ENCODE measurements at regions not wholly inside any gene's neighbourhood (a gene's known extent, or its start where the extent isn't known, plus 50 kb on each side); places are given as distances from the start of the nearest gene placed in this dataset.

- intact Hi-C loops (cut with micrococcal nuclease) = no loop called here
- DNase-seq (ENCODE audit: extremely low read depth in 1 of 4, low spot score in 3 of 4) (no peak), ATAC-seq (no peak), FAIRE-seq (no peak)
- no peak overlapping the region for H3K27ac ChIP-seq (ENCODE audit: extremely low read depth, low read depth, low read length)
- 3% methylated on average over 2 of the region's 2 CpGs for WGBS (ENCODE audit: insufficient coverage, low coverage, missing lambda C conversion rate)
- BruUV-seq (replicated peaks) = no TSS peak
- H3K4me3 ChIP-seq = no peak overlapping the region
- H2AFZ ChIP-seq (ENCODE audit: low read depth, low read length) = no peak overlapping the region
- H3K9me1 ChIP-seq (ENCODE audit: control insufficient read depth, insufficient read depth, low read length) = no peaks in the 10 kb centered on the region
- no peak overlapping the region for H3K4me2 ChIP-seq (ENCODE audit: insufficient read depth, low read length)
- no peaks in the 10 kb centered on the region for H4K20me1 ChIP-seq (replicated peaks; ENCODE audit: control insufficient read depth, insufficient read depth, low read length)
- H3K4me1 ChIP-seq (replicated peaks in 1 of 2; ENCODE audit: control insufficient read depth in 2 of 2, insufficient read depth in 2 of 2, low read length in 2 of 2) = no peaks in the 10 kb centered on the region; a peak in 1 of 5 replicates
- CTCF ChIA-PET (ENCODE audit: low intra/inter-chr PET ratio) = no interaction called here
- H3K9ac ChIP-seq (ENCODE audit: insufficient read depth in 1 of 2, low read depth in 2 of 2, low read length in 2 of 2) = no peak overlapping the region
- H3K9me3 ChIP-seq (replicated peaks; ENCODE audit: control insufficient read depth, insufficient read depth, low read depth, low read length) = no peaks in the 10 kb centered on the region
- no peaks in the 10 kb centered on the region for H3K36me3 ChIP-seq (ENCODE audit: control insufficient read depth, insufficient read depth, low read length)
- H3K79me2 ChIP-seq (ENCODE audit: control insufficient read depth, insufficient read depth, low read length) = no peaks in the 10 kb centered on the region
- no peaks in the 10 kb centered on the region for H3K27me3 ChIP-seq (ENCODE audit: control insufficient read depth in 2 of 2, insufficient read depth in 2 of 2, low read length in 2 of 2)
- no peak for TF ChIP-seq TEAD1 (CRISPR knock-in tag; IDR thresholded peaks at IDR 0.05)
- POLR2A ChIA-PET = no interaction called here
- in situ Hi-C loops (cut with MboI) = no loop called here
Measured at GRCh38 chr3:24596626-24597025, 102.0 kb upstream of the THRB start.

- DNase-seq (ENCODE audit: extremely low read depth in 1 of 4, low spot score in 3 of 4) (no peak), FAIRE-seq (no peak), ATAC-seq (no peak)
- Histone ChIP-seq H3K27ac (ENCODE audit: extremely low read depth, low read depth, low read length) (no peak overlapping the region), H3K4me3 (no peak overlapping the region), H3K4me2 (ENCODE audit: insufficient read depth, low read length) (no peak overlapping the region), H3K9ac (ENCODE audit: insufficient read depth in 1 of 2, low read depth in 2 of 2, low read length in 2 of 2) (no peak overlapping the region), H3K36me3 (ENCODE audit: control insufficient read depth, insufficient read depth, low read length) (no peaks in the 10 kb centered on the region), H3K4me1 (replicated peaks in 1 of 2; ENCODE audit: control insufficient read depth in 2 of 2, insufficient read depth in 2 of 2, low read length in 2 of 2) (no peaks in the 10 kb centered on the region), H3K27me3 (ENCODE audit: control insufficient read depth in 2 of 2, insufficient read depth in 2 of 2, low read length in 2 of 2) (no peaks in the 10 kb centered on the region), H3K9me3 (replicated peaks; ENCODE audit: control insufficient read depth, insufficient read depth, low read depth, low read length) (no peaks in the 10 kb centered on the region), H4K20me1 (replicated peaks; ENCODE audit: control insufficient read depth, insufficient read depth, low read length) (no peaks in the 10 kb centered on the region), H3K9me1 (ENCODE audit: control insufficient read depth, insufficient read depth, low read length) (no peaks in the 10 kb centered on the region), H2AFZ (ENCODE audit: low read depth, low read length) (no peak overlapping the region), H3K79me2 (ENCODE audit: control insufficient read depth, insufficient read depth, low read length) (no peaks in the 10 kb centered on the region)
- ChIA-PET CTCF (ENCODE audit: low intra/inter-chr PET ratio) (no interaction called here), POLR2A (interaction anchor here (0.6 kb wide), 2 partner anchors 27 to 895 kb away, joined by 3 read pairs; no protein-coding TSS in a partner anchor)
- BruUV-seq (replicated peaks) = no TSS peak
- in situ Hi-C loops (cut with MboI) (no loop called here), intact Hi-C loops (cut with micrococcal nuclease) (no loop called here)
- 17% methylated on average over 7 of the region's 7 CpGs for WGBS (ENCODE audit: insufficient coverage, low coverage, missing lambda C conversion rate)
- TF ChIP-seq RBM25 (IDR thresholded peaks at IDR 0.05; ENCODE audit: low read depth, low read length, severe bottlenecking) (no peak), SMAD1 (IDR thresholded peaks at IDR 0.05; ENCODE audit: low read depth, low read length, partially characterized antibody) (no peak), GTF2A2 (tag; IDR thresholded peaks at IDR 0.05) (no peak), TFAM (CRISPR knock-in tag; conservative IDR thresholded peaks at IDR 0.05) (no peak), SIN3B (IDR thresholded peaks at IDR 0.05; ENCODE audit: low read depth) (no peak), CBX2 (IDR thresholded peaks at IDR 0.05; ENCODE audit: insufficient read depth, low read length, poor library complexity, severe bottlenecking) (no peak), HBP1 (CRISPR knock-in tag; IDR thresholded peaks at IDR 0.05) (no peak), XRCC3 (IDR thresholded peaks at IDR 0.05) (no peak), KAT2B (IDR thresholded peaks at IDR 0.05; ENCODE audit: low read depth, low read length) (no peak), TBP (optimal IDR thresholded peaks at IDR 0.05; ENCODE audit: low read depth, low read length) (no peak), POLR2AphosphoS2 (IDR thresholded peaks at IDR 0.05; ENCODE audit: low read length) (no peak), POU5F1 (IDR thresholded peaks at IDR 0.05; ENCODE audit: borderline replicate concordance, low read depth, low read length, partially characterized antibody) (no peak), TARDBP (IDR thresholded peaks at IDR 0.05) (no peak), CBFA2T3 (IDR thresholded peaks at IDR 0.05) (no peak)
Measured at GRCh38 chr3:24598695-24599470, 104.2 kb upstream of the THRB start.

Data from K562 (cell line).